ENCODE measurements at regions not wholly inside any gene's neighbourhood (a gene's known extent, or its start where the extent isn't known, plus 50 kb on each side); places are given as distances from the start of the nearest gene placed in this dataset.

GRCh38 chrX:128717635-128718578 is 665.7 kb upstream of the ACTRT1 start:
- DNase-seq (ENCODE audit: low read depth): no peak
- TF ChIP-seq CTCF (IDR thresholded peaks at IDR 0.05; ENCODE audit: insufficient read depth, low read length, severe bottlenecking): no peak
- H3K36me3 ChIP-seq (ENCODE audit: control insufficient read depth, insufficient read depth, low read length): no peaks in the 10 kb centered on the region
- FAIRE-seq: no peak
- no peak overlapping the region for H3K4me3 ChIP-seq (ENCODE audit: low read depth, low read length)
- no peaks in the 10 kb centered on the region for H3K27me3 ChIP-seq (ENCODE audit: control insufficient read depth, insufficient read depth, low read length)

DNA sequence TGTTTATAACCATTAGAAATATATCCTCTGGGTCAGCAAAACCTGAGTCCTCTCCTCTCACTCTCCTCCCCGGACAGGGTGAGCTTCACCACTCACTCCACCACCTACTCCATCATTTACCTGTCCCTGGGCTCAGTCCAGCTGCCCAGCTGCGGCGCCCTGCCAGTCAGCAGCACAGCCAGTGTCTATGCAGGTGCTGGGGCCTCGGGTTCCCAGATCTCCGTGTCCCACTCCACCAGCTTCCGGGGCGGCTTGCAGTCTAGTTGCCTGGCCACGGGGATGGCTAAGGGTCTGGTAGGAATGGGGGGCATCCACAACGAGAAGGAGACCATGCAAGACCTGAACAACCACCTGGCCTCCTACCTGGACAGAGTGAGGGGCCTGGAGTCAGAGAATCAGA is 662.2 kb upstream of the ACTRT1 start:
- Histone ChIP-seq H3K27me3 (ENCODE audit: control insufficient read depth, insufficient read depth, low read length) (no peaks in the 10 kb centered on the region), H3K36me3 (ENCODE audit: control insufficient read depth, insufficient read depth, low read length) (no peaks in the 10 kb centered on the region), H3K4me3 (ENCODE audit: low read depth, low read length) (no peak overlapping the region)
- TF ChIP-seq CTCF (IDR thresholded peaks at IDR 0.05; ENCODE audit: insufficient read depth, low read length, severe bottlenecking): no peak
- DNase-seq (ENCODE audit: low read depth) (no peak), FAIRE-seq (no peak)

- TF ChIP-seq CTCF (IDR thresholded peaks at IDR 0.05; ENCODE audit: insufficient read depth, low read length, severe bottlenecking): no peak
- no peak for FAIRE-seq
- no peak for DNase-seq (ENCODE audit: low read depth)
- H3K36me3 ChIP-seq (ENCODE audit: control insufficient read depth, insufficient read depth, low read length): no peaks in the 10 kb centered on the region
- H3K27me3 ChIP-seq (ENCODE audit: control insufficient read depth, insufficient read depth, low read length): no peaks in the 10 kb centered on the region
- H3K4me3 ChIP-seq (ENCODE audit: low read depth, low read length): no peak overlapping the region
These were observed 647.6 kb upstream of the ACTRT1 start for GRCh38 chrX:128699716-128700285.

GRCh38 chrX:128698573-128699181 is 646.5 kb upstream of the ACTRT1 start:
- Histone ChIP-seq H3K36me3 (ENCODE audit: control insufficient read depth, insufficient read depth, low read length) (no peaks in the 10 kb centered on the region), H3K4me3 (ENCODE audit: low read depth, low read length) (no peak overlapping the region), H3K27me3 (ENCODE audit: control insufficient read depth, insufficient read depth, low read length) (no peaks in the 10 kb centered on the region)
- FAIRE-seq (no peak), DNase-seq (ENCODE audit: low read depth) (no peak)
- no peak for TF ChIP-seq CTCF (IDR thresholded peaks at IDR 0.05; ENCODE audit: insufficient read depth, low read length, severe bottlenecking)

GRCh38 chrX:128691872-128692271 is 639.7 kb upstream of the ACTRT1 start:
- H3K36me3 ChIP-seq (ENCODE audit: control insufficient read depth, insufficient read depth, low read length): no peaks in the 10 kb centered on the region
- no peak overlapping the region for H3K4me3 ChIP-seq (ENCODE audit: low read depth, low read length)
- no peaks in the 10 kb centered on the region for H3K27me3 ChIP-seq (ENCODE audit: control insufficient read depth, insufficient read depth, low read length)
- TF ChIP-seq CTCF (IDR thresholded peaks at IDR 0.05; ENCODE audit: insufficient read depth, low read length, severe bottlenecking): no peak
- DNase-seq (ENCODE audit: low read depth) (peak; percentile 1), FAIRE-seq (no peak)

All from bronchial epithelial cell (primary cell).